SKM-1 (cell line): ENCODE measurements at regions not wholly inside any gene's neighbourhood (a gene's known extent, or its start where the extent isn't known, plus 50 kb on each side); places are given as distances from the start of the nearest gene placed in this dataset.

Experiments
- DNase-seq: peaks from one replicate; lab custom pipeline; 2025; ENCODE audit not compliant: unreplicated experiment; lab: John Stamatoyannopoulos, UW

DNA sequence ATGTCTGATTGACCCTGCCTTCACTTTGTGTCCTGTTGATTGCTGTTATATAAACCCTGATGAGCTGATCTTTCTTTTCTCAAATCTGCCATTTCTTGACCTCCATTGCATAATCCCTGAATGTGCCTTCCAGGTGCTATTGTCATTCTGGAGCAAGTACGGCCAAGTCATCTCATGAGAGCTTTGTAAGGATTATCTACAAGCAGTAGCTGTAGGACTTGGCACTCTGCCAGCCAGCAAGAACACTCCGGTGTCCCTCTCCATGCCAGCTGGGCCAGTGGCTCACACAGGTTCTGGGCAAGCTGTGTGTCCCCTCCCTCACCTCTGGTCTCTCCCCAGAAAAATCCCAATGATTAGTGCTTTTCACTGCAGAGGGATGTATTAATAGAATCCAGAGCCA, 348.1 kb downstream of the FOXO1 start:
- DNase-seq, result no peak

DNA sequence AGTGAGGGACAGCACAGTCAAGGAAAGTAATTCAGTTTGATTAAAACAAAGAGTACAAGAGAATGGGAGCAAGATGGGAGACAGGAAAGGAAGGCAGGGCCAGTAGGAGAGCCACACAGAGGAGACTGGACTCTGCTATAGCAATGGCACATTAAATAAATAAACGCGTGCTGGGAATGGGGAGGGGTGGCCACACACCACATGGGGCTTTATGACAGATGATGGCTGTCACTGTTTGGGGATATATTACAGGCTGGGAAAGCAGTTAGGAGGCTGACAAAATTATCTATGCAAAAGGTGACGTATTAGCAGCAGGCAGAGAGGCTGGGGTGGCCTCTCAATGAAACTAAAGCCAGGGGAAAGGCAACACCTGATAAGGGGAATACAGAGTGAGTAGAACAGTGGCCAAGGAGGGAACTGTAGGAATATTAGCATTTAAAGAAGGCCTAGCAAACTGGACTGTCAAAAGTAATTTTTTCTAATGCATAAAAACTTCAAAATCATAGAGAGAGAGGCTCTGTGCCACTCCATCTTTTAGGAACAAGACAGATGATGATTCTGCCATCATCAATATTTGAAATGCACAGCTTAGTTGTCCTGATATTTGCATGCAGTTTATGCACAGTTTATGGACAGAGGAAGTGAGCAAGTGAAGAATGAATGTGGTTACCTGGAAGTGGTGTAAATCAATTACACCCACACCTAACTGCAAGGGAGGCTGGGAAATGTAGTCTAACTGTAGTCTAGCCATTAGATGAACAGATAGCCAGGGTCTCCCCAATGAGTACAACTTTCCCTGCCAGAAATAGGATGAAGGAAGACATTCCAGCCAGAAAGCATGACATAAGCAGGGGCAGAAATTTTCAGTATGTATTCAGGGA, 346.5 kb downstream of the FOXO1 start:
- DNase-seq, result no peak

- DNase-seq, result no peak
Measured at GRCh38 chr13:40328091-40328490, 338.4 kb downstream of the FOXO1 start.

- DNase-seq, result no peak
Measured at GRCh38 chr13:40329781-40330485, 336.5 kb downstream of the FOXO1 start.

DNA sequence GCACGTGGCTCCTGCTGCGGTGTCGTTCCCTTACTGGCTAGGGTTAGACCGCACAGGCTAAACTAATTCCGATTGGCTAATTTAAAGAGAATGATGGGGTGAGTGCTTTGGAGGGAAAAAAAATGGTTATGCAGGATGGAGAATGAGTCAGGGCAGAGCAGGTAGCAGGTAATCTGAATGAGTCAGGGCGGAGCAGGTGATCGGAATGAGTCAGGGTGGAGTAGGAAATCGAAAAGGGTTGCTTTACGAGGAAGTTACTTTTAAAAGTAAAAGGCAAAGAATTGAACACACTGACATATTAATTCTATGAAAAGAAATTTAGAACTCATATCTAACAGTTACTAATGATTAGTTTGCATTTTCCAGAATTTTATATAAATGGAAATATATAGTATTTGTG, 335.5 kb downstream of the FOXO1 start:
- DNase-seq, result no peak

DNA sequence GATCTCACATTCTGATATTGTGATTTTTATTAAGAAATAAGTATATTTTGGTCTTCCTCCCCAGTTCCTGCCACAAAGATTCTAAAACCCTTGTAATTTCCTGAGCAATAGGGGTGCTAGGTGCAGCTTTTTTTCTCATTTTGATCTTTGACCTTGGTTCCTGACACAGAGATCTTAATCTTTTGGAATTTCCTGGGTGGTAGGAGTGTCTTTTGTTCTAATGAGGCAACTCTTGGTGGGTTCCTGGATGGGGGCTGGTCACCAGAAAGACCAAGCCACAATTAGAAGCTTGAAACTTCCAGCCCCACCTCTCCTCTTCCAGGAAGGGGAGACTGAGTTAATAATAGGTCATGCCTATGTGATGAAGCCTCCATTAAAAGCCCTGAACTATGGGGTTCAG, 334.6 kb downstream of the FOXO1 start:
- no peak for DNase-seq

DNA sequence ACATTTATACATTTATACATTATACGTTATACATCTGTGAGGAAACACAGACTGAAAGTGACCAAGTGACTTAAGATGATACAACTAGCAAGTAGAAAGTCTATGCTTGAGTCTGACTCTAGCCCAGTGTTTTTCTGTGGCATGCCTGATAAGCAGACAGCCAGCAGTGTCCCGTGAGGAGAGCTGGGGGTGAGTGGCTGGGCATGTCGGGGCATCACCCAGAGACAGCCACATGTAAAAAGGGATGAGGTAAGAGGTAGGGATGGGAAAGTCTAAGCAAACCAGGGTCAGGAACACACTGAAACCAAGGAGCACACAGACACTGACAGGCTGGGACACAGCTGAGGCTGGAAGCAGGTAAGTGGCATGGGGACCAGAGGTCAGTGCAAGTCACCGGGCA, 333.2 kb downstream of the FOXO1 start:
- no peak for DNase-seq

GRCh38 chr13:40334031-40334430, 332.4 kb downstream of the FOXO1 start:
- DNase-seq, result no peak

- no peak for DNase-seq
Measured at GRCh38 chr13:40334616-40335015, 331.8 kb downstream of the FOXO1 start.

- DNase-seq, result no peak
Measured at GRCh38 chr13:40336228-40337221, 329.9 kb downstream of the FOXO1 start.

DNA sequence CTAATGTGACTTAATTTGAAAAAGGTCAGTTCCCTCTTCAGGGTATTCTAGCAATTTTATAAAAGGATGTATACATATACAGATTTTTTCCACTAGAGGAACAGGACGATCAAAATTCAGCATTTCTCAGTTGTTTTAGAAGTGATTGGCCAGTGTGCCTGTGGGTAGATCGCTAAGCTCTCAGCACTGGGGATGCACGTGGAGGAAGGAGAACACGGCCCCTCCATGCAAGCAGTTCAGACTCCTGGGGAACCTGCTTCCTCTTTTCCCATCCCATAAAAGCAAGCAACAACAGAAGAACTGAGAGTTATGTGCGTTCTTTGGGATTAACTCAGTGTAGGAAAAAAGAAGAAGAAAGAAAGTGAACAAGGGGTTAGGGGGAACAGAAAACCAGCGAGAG, 328.8 kb downstream of the FOXO1 start:
- no peak for DNase-seq

DNA sequence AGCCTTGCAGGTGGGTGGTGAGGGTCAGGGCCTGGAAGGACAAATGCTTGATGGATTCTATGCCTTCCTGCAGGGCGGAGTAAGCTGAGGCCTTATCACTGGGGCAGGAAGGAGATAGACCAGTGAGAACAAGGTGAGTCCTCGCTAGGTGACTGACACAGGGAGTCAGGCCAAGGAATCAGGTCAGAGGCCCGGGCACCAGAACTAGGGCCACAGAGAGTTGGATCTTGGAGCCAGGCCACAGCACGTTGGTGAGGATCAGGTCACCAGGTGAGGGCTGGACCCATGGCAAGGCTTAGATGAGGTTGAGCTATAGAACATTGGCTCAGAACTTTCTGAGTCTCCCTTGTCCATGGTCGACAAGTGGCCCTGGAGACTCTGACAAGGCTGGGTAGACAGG, 328.2 kb downstream of the FOXO1 start:
- DNase-seq, result no peak

DNA sequence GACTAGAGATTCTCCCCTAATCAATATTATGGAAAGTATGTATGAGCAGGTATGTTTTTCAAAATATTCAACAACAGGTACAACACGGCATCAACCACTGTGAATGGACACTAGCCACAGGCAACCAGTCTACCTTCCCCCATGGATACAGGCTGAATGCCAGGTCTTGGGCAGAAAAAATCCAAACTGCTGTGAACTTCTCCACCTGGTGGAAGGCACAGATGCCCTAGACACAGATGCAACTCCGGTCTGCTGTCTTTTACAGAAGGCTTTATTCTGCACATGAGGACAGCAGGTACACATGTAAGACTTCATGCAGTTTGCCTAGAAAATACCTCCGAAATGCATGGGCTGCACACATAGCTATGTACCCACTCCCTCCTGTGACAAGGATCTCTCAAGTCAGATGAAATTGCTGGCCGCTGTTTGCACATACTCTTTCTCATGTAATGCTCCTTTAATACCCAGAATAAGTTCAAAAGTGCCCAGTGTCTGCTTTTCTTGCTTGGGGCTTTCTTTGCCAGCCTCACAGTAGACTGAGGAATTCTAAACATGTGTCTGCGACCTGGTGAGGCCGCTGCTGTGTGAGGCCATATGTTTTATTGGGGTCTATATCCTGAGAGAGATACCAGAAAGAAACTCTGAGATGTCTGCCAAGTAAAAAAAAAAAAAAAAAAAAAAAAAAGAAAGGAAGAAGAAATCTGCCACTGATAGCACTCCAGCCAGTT, 325.9 kb downstream of the FOXO1 start:
- no peak for DNase-seq

DNA sequence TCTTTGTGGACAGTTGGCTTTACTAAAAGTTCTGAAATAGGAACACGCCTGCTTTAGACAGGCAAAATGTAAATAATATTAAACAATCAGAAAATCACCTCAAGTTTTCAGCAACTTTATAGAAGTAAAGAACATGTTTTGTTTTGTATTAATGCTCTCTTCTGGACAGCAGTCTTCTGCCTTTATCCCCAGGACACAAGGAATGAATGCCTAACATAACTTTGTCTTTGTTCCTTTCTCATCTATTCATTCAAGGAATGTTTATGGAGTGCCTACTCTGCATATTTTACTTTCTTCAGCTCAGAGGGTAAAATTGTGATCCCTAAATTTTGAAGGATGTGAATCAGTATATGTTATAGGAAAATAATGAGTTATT, 325.4 kb downstream of the FOXO1 start:
- DNase-seq, result no peak

DNA sequence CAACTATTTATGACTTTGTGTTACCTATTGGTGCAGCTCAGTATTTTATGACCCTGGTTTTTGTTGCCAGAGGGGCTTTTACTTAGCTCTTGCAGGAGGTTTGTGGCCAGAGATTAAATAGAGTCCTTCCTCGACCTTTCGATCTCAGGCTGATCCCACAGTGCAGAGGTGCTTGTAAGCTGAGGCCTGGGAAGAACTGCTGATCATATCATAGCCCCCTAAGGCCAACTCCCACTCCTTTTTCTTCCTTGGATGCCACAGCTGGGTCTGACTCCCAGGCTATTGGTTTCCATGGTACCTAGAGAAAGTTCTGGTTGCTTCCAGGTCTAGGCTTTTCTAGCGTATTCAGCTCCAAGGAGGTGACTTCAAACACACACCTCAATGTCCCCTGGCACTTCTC, 324.9 kb downstream of the FOXO1 start:
- no peak for DNase-seq

GRCh38 chr13:40342461-40342860, 324.0 kb downstream of the FOXO1 start:
- DNase-seq, result no peak

GRCh38 chr13:40342901-40343300, 323.5 kb downstream of the FOXO1 start:
- DNase-seq, result no peak

- DNase-seq, result no peak
Measured at GRCh38 chr13:40343550-40344269, 322.7 kb downstream of the FOXO1 start.

DNA sequence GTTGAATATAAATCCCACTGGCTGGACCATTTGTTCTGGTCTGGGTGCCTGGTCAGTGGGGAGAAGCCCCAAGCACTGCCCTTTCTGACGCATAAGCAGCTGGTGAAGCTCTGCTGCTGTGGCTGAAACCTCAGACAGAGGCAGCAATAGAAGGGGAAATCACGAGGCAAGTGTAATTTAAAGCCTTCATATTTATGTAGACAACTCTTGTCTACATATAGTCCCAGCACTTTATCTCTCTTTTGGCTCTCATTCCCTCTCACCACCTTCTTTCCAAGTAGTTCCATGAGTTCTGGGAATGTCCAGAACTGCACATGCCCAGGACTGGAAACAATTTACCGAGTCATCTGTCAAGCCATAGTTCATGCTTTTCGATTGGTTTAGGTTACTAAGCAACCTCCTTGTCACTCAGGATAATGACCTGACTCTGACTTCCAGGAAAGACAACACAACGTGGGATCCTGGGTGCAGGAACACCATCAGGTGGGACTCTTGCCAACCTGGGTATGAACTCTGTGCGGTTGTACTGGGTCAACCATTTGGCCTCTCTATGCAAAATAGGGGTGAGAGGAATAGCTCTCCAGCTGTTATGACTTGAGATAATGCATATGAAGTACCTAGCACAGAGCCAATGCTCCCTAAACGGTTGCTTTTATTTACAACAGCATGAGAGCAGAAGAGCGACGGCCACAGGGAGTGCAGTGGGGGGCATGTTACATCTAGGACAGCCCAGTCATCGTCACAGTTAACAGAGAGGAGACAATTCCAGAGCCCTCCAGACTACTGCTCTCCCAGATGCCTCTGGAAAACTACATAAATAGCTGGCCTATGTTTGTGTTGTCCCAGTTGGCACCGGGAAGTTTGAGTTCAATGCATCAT, 321.9 kb downstream of the FOXO1 start:
- DNase-seq, result no peak
